HG02852 (cell line): ENCODE measurements at regions not wholly inside any gene's neighbourhood (a gene's known extent, or its start where the extent isn't known, plus 50 kb on each side); places are given as distances from the start of the nearest gene placed in this dataset.
A peak's percentile ranks its signal among the peaks of the same experiment; 100 is the strongest.

ENCODE experiments used
- ATAC-seq: cut with Tn5 transposase; IDR thresholded peaks from one replicate; pipeline ENCODE4 v1.9.1; 2021; ENCODE audit warnings: mild to moderate bottlenecking, moderate library complexity; ENCODE audit not compliant: unreplicated experiment

- no peak for ATAC-seq
These were observed 107.5 kb downstream of the CYSLTR2 start for GRCh38 chr13:48761256-48761655.

GRCh38 chr13:48769107-48769704, 115.5 kb downstream of the CYSLTR2 start:
- peak; percentile 95 for ATAC-seq

- ATAC-seq = no peak
These were observed 116.6 kb downstream of the CYSLTR2 start for GRCh38 chr13:48770372-48770771.

- ATAC-seq = no peak
These were observed 119.2 kb downstream of the CYSLTR2 start for GRCh38 chr13:48772908-48773307.

GRCh38 chr13:48773531-48774275, 120.0 kb downstream of the CYSLTR2 start:
- no peak for ATAC-seq

GRCh38 chr13:48775285-48775684, 121.6 kb downstream of the CYSLTR2 start:
- ATAC-seq = no peak

GRCh38 chr13:48775804-48776203, 122.1 kb downstream of the CYSLTR2 start:
- no peak for ATAC-seq

- ATAC-seq = no peak
These were observed 122.7 kb downstream of the CYSLTR2 start for GRCh38 chr13:48776401-48776800.

GRCh38 chr13:48778610-48779009, 124.9 kb downstream of the CYSLTR2 start:
- ATAC-seq = no peak

- no peak for ATAC-seq
These were observed 127.1 kb downstream of the CYSLTR2 start for GRCh38 chr13:48780713-48781341.

GRCh38 chr13:48782429-48782840, 128.7 kb downstream of the CYSLTR2 start:
- ATAC-seq = no peak

GRCh38 chr13:48783181-48783630, 129.5 kb downstream of the CYSLTR2 start:
- no peak for ATAC-seq

- no peak for ATAC-seq
These were observed 130.0 kb downstream of the CYSLTR2 start for GRCh38 chr13:48783695-48784230.

GRCh38 chr13:48784916-48785548, 131.3 kb downstream of the CYSLTR2 start:
- no peak for ATAC-seq

- no peak for ATAC-seq
These were observed 136.5 kb downstream of the CYSLTR2 start for GRCh38 chr13:48790199-48790598.

GRCh38 chr13:48790966-48791365, 137.2 kb downstream of the CYSLTR2 start:
- ATAC-seq = no peak

GRCh38 chr13:48797127-48797526, 143.4 kb downstream of the CYSLTR2 start:
- no peak for ATAC-seq

- ATAC-seq = no peak
These were observed 144.0 kb downstream of the CYSLTR2 start for GRCh38 chr13:48797761-48798160.

- no peak for ATAC-seq
These were observed 144.5 kb downstream of the CYSLTR2 start for GRCh38 chr13:48798180-48798579.

- no peak for ATAC-seq
These were observed 147.5 kb downstream of the CYSLTR2 start for GRCh38 chr13:48801255-48801654.
